Testis (tissue), 2 donors: ENCODE measurements at regions not wholly inside any gene's neighbourhood (a gene's known extent, or its start where the extent isn't known, plus 50 kb on each side); places are given as distances from the start of the nearest gene placed in this dataset.

Experiments
- POLR2A ChIP-seq: fragments of 450-650 bp; IDR thresholded peaks from one replicate; pipeline ENCODE4 v1.6.1; 2017; ENCODE audit warnings: antibody characterized with exemption, mild to moderate bottlenecking, moderate library complexity
- TF ChIP-seq, protein P1 (sequence below), 3 experiments: fragments of 450-650 bp in 2 of 3; fragments of 200-600 bp in 1 of 3; sonication (generic) in 1 of 3; IDR thresholded peaks; one replicate each; pipeline ENCODE4 v1.5.1; 2016 to 2019; ENCODE audit warnings: antibody characterized with exemption in 3 of 3, mild to moderate bottlenecking in 2 of 3, moderate library complexity in 1 of 3

DNA sequence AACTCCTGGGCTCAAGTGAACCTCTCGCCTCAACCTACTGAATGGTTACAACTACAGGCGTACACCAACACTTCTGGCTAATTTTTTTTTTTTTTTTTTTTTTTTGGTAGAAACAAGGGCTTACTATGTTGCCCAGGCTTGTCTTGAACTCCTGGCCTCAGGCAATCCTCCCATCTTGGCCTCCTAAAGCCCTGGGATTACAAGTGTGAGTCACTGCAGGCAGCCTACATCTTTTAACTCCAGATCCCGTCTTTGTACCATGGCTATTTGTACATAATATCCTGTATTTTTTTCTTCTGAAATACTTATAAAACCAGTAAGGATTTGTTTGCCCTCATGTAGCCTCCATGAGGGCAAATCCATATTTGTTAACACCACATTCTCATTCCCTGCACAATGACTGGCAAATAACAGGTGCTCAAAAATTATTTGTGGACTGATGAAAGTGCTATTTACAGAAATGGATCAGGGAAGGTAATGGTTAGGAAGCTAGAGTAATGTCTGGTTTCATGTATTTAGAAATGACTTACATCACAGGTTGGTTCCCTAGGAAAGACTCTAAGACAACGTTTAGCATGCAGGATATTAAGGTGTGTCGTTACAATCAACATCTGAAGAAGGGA, 51.9 kb upstream of the POU5F2 start:
- TF ChIP-seq, protein P1, sequence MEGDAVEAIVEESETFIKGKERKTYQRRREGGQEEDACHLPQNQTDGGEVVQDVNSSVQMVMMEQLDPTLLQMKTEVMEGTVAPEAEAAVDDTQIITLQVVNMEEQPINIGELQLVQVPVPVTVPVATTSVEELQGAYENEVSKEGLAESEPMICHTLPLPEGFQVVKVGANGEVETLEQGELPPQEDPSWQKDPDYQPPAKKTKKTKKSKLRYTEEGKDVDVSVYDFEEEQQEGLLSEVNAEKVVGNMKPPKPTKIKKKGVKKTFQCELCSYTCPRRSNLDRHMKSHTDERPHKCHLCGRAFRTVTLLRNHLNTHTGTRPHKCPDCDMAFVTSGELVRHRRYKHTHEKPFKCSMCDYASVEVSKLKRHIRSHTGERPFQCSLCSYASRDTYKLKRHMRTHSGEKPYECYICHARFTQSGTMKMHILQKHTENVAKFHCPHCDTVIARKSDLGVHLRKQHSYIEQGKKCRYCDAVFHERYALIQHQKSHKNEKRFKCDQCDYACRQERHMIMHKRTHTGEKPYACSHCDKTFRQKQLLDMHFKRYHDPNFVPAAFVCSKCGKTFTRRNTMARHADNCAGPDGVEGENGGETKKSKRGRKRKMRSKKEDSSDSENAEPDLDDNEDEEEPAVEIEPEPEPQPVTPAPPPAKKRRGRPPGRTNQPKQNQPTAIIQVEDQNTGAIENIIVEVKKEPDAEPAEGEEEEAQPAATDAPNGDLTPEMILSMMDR (IDR thresholded peaks at IDR 0.05) = no peak
- no peak for TF ChIP-seq POLR2A
